GM21529 (cell line): ENCODE measurements at regions not wholly inside any gene's neighbourhood (a gene's known extent, or its start where the extent isn't known, plus 50 kb on each side); places are given as distances from the start of the nearest gene placed in this dataset.

Experiments used
- ATAC-seq: cut with Tn5 transposase; IDR thresholded peaks from one replicate; pipeline ENCODE4 v1.9.1; 2021; ENCODE audit not compliant: unreplicated experiment

- no peak for ATAC-seq
These were observed 183.4 kb downstream of the RFC3 start for GRCh38 chr13:34001389-34001788.

- no peak for ATAC-seq
These were observed 184.2 kb downstream of the RFC3 start for GRCh38 chr13:34002141-34002540.

- ATAC-seq: no peak
These were observed 185.0 kb downstream of the RFC3 start for GRCh38 chr13:34002924-34003323.

- ATAC-seq: no peak
These were observed 185.7 kb downstream of the RFC3 start for GRCh38 chr13:34003656-34004055.

- no peak for ATAC-seq
These were observed 186.7 kb downstream of the RFC3 start for GRCh38 chr13:34004676-34005075.

GRCh38 chr13:34006011-34006410 lies 188.1 kb downstream of the RFC3 start:
- no peak for ATAC-seq

- ATAC-seq: no peak
These were observed 193.7 kb downstream of the RFC3 start for GRCh38 chr13:34011552-34012085.

GRCh38 chr13:34012382-34012781 lies 194.4 kb downstream of the RFC3 start:
- ATAC-seq: no peak

GRCh38 chr13:34013061-34013460 lies 195.1 kb downstream of the RFC3 start:
- ATAC-seq: no peak

GRCh38 chr13:34017231-34017630 lies 199.3 kb downstream of the RFC3 start:
- ATAC-seq: no peak

- no peak for ATAC-seq
These were observed 201.9 kb downstream of the RFC3 start for GRCh38 chr13:34019870-34020269.

GRCh38 chr13:34020388-34020787 lies 202.4 kb downstream of the RFC3 start:
- no peak for ATAC-seq

- ATAC-seq: no peak
These were observed 203.7 kb downstream of the RFC3 start for GRCh38 chr13:34021619-34022018.

GRCh38 chr13:34025746-34026145 lies 207.8 kb downstream of the RFC3 start:
- no peak for ATAC-seq

- ATAC-seq: no peak
These were observed 208.4 kb downstream of the RFC3 start for GRCh38 chr13:34026308-34026707.

- no peak for ATAC-seq
These were observed 210.8 kb downstream of the RFC3 start for GRCh38 chr13:34028496-34029442.

- ATAC-seq: no peak
These were observed 212.8 kb downstream of the RFC3 start for GRCh38 chr13:34030782-34031181.

- no peak for ATAC-seq
These were observed 213.7 kb downstream of the RFC3 start for GRCh38 chr13:34031610-34032009.

- no peak for ATAC-seq
These were observed 216.5 kb downstream of the RFC3 start for GRCh38 chr13:34034411-34034810.

GRCh38 chr13:34035178-34035577 lies 217.2 kb downstream of the RFC3 start:
- no peak for ATAC-seq

- no peak for ATAC-seq
These were observed 217.9 kb downstream of the RFC3 start for GRCh38 chr13:34035676-34036325.
